ENCODE measurements at regions not wholly inside any gene's neighbourhood (a gene's known extent, or its start where the extent isn't known, plus 50 kb on each side); places are given as distances from the start of the nearest gene placed in this dataset.

DNA sequence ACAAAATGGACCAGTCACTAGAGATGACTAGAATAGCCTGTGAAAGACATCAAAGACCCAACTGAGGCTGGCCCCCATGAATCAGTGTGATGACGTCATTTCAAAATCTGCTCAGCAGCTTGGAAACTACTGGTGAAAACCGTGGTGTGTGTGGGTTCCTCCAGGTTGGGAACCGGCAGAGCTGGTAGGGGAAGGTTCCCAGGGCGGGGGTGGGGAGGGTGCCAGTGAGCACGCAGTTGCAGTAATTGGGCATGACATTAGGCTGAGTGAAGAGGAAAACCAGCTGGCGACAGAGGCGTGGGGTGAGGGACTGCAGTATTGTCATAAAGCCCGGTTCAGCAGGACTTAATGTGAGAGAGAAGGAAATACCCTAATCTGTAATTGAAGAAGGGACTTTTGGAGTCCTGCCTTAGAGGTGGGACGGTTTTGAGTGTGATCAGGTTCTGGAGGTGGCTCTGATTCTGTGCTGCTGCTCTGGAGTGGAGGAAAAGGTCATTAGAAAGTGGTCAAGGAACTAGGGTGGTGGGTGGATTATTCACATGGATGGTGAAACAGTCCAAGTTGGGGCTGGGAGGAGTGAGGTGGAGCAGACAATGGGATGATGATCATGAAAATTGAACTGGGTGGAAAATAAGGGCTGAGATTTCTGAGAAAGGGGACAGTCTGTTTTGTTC lies 52.0 kb upstream of the MTHFD1L start (continued):
- TF ChIP-seq SP1 (IDR thresholded peaks at IDR 0.05; ENCODE audit: low read depth, low read length) (no peak), TAF7 (optimal IDR thresholded peaks at IDR 0.05; ENCODE audit: borderline replicate concordance, low read depth, low read length) (no peak), PHF8 (conservative IDR thresholded peaks at IDR 0.05; ENCODE audit: low read depth, low read length) (no peak)

All from H1 (cell line).